NT2/D1 (cell line): ENCODE measurements at regions not wholly inside any gene's neighbourhood (a gene's known extent, or its start where the extent isn't known, plus 50 kb on each side); places are given as distances from the start of the nearest gene placed in this dataset.

Experiments
- SUZ12 ChIP-seq: IDR thresholded peaks from 2 replicates; pipeline ENCODE4 v1.6.1; 2011; ENCODE audit not compliant: insufficient read length, insufficient read depth; ENCODE audit errors: extremely low read depth
- ZNF274 ChIP-seq: IDR thresholded peaks from 2 replicates; pipeline ENCODE4 v1.6.1; 2011; ENCODE audit warnings: mild to moderate bottlenecking, low read depth, low read length

DNA sequence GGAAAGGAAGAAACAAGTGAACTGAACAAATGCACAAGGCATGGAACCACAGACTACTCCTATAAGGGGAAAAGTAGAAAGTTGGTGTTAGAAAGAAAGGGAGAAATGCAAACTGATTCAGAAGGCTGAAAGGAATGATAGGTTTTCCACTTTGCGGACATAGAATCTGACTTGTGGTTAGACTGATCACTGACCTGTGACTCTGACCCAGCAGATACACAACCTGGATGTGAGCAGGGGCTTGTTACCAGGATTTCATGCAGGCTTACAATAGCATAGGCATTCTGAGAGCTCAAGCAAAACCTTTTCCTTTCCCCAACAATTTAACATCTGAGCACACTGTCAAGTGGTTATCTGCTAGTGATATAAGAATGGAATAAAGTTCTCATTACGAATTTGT, 237.0 kb upstream of the CDH20 start:
- TF ChIP-seq SUZ12, result no peak
- TF ChIP-seq ZNF274, result no peak
